Trophoblast cell (in vitro differentiated cells and primary cell): ENCODE measurements at regions not wholly inside any gene's neighbourhood (a gene's known extent, or its start where the extent isn't known, plus 50 kb on each side); places are given as distances from the start of the nearest gene placed in this dataset.

Experiments
- DNase-seq, 2 donors: peaks; one replicate each; pipeline ENCODE4 v3.0.0-alpha.2; 2016
- H2AFZ ChIP-seq: 2 replicates; pipeline ENCODE4 v1.6.1; 2013; ENCODE audit warnings: low read length, moderate library complexity, mild to moderate bottlenecking; ENCODE audit not compliant: insufficient read depth, poor library complexity
- H2AK5ac ChIP-seq: 2 replicates; pipeline ENCODE4 v1.6.1; 2013; ENCODE audit warnings: mild to moderate bottlenecking, low read length
- H2BK120ac ChIP-seq: 2 replicates; pipeline ENCODE4 v1.6.1; 2013; ENCODE audit warnings: low read length, mild to moderate bottlenecking, moderate library complexity; ENCODE audit not compliant: insufficient read depth, poor library complexity
- H2BK12ac ChIP-seq: 2 replicates; pipeline ENCODE4 v1.6.1; 2013; ENCODE audit warnings: mild to moderate bottlenecking, low read length, moderate library complexity
- H2BK5ac ChIP-seq: 2 replicates; pipeline ENCODE4 v1.6.1; 2013; ENCODE audit warnings: low read length, low read depth, moderate library complexity, mild to moderate bottlenecking; ENCODE audit not compliant: poor library complexity
- H3K14ac ChIP-seq: 2 replicates; pipeline ENCODE4 v1.6.1; 2013; ENCODE audit warnings: mild to moderate bottlenecking, low read length
- H3K18ac ChIP-seq: 2 replicates; pipeline ENCODE4 v1.6.1; 2013; ENCODE audit warnings: mild to moderate bottlenecking, low read length
- H3K23ac ChIP-seq: 2 replicates; pipeline ENCODE4 v1.6.1; 2013; ENCODE audit warnings: low read length
- H3K27ac ChIP-seq: 2 replicates; pipeline ENCODE4 v1.5.1; 2013; ENCODE audit warnings: low read depth, mild to moderate bottlenecking, inconsistent platforms, low read length, moderate library complexity
- H3K27me3 ChIP-seq: 2 replicates; pipeline ENCODE4 v1.6.1; 2013; ENCODE audit warnings: inconsistent platforms, mild to moderate bottlenecking, low read length, moderate library complexity; ENCODE audit not compliant: insufficient read depth
- H3K36me3 ChIP-seq, 2 experiments: 1 replicate in 1 of 2; 2 replicates in 1 of 2; pipeline ENCODE4 v1.6.1; 2013; ENCODE audit warnings: low read length in 2 of 2, mild to moderate bottlenecking in 2 of 2, moderate library complexity in 1 of 2; ENCODE audit not compliant: insufficient read depth in 2 of 2, control insufficient read depth in 1 of 2
- H3K4ac ChIP-seq: 2 replicates; pipeline ENCODE4 v1.6.1; 2013; ENCODE audit warnings: low read depth, mild to moderate bottlenecking, low read length, moderate library complexity
- H3K4me1 ChIP-seq, 2 experiments: 1 replicate in 1 of 2; 2 replicates in 1 of 2; pipeline ENCODE4 v1.6.1; 2013; ENCODE audit warnings: low read length in 2 of 2, mild to moderate bottlenecking in 2 of 2, moderate library complexity in 1 of 2; ENCODE audit not compliant: insufficient read depth in 2 of 2, control insufficient read depth in 1 of 2
- H3K4me2 ChIP-seq: 2 replicates; pipeline ENCODE4 v1.6.1; 2013; ENCODE audit warnings: inconsistent platforms, mild to moderate bottlenecking, low read length, moderate library complexity
- H3K4me3 ChIP-seq: 2 replicates; pipeline ENCODE4 v1.5.1; 2013; ENCODE audit warnings: mild to moderate bottlenecking, low read depth, low read length, inconsistent platforms
- H3K79me1 ChIP-seq: one replicate; pipeline ENCODE4 v1.6.1; 2013; ENCODE audit warnings: low read length
- H3K79me2 ChIP-seq: 2 replicates; pipeline ENCODE4 v1.6.1; 2013; ENCODE audit warnings: low read length, mild to moderate bottlenecking; ENCODE audit not compliant: control insufficient read depth, insufficient read depth, poor library complexity
- H3K9ac ChIP-seq: 2 replicates; pipeline ENCODE4 v1.6.1; 2013; ENCODE audit warnings: mild to moderate bottlenecking, low read length
- H3K9me3 ChIP-seq: 2 replicates; pipeline ENCODE4 v1.6.1; 2013; ENCODE audit warnings: low read depth, mild to moderate bottlenecking, control low read depth, inconsistent platforms, low read length; ENCODE audit not compliant: insufficient read depth
- H4K12ac ChIP-seq: 2 replicates; pipeline ENCODE4 v1.6.1; 2013; ENCODE audit warnings: low read depth, mild to moderate bottlenecking, low read length, moderate library complexity
- H4K8ac ChIP-seq: 2 replicates; pipeline ENCODE4 v1.6.1; 2013; ENCODE audit warnings: low read depth, mild to moderate bottlenecking, low read length, moderate library complexity
- H4K91ac ChIP-seq: one replicate; pipeline ENCODE4 v1.6.1; 2013; ENCODE audit warnings: low read depth, mild to moderate bottlenecking, low read length, moderate library complexity
- WGBS: extraction: QIAGEN DNeasy Blood & Tissue Kit; methylation state at CpG from one replicate; pipeline ENCODE4 v1.1.7; 2013; ENCODE audit warnings: missing lambda C conversion rate; ENCODE audit not compliant: insufficient read length, insufficient coverage; ENCODE audit errors: extremely low coverage; 5-methylcytosine and 5-hydroxymethylcytosine counted together

- Histone ChIP-seq H2AFZ (no peak overlapping the region), H3K18ac (no peak overlapping the region), H3K27me3 (no peaks in the 10 kb centered on the region), H2BK120ac (no peak overlapping the region), H3K79me2 (no peaks in the 10 kb centered on the region), H4K91ac (no peak overlapping the region), H2BK5ac (no peak overlapping the region), H4K12ac (no peak overlapping the region), H3K4ac (no peak overlapping the region), H3K79me1 (peaks cover 7% of the 10 kb centered on the region), H3K9me3 (no peaks in the 10 kb centered on the region), H3K27ac (no peak overlapping the region), H3K14ac (no peak overlapping the region), H3K9ac (no peak overlapping the region), H3K4me2 (no peak overlapping the region), H3K36me3 (no peaks in the 10 kb centered on the region), H3K23ac (no peak overlapping the region), H3K4me1 (peaks cover 9 to 14% of the 10 kb centered on the region in 2 experiments), H2AK5ac (no peak overlapping the region), H4K8ac (no peak overlapping the region), H3K4me3 (no peak overlapping the region), H2BK12ac (no peak overlapping the region)
- WGBS, result no CpG with 5 or more reads among the region's 4 CpGs
- DNase-seq, result no peak
These were observed 60.5 kb upstream of the SPATA12 start for GRCh38 chr3:57000012-57000411.

- Histone ChIP-seq H4K8ac (no peak overlapping the region), H2AK5ac (no peak overlapping the region), H2AFZ (no peak overlapping the region), H3K79me1 (peaks cover 7% of the 10 kb centered on the region), H4K12ac (no peak overlapping the region), H3K18ac (no peak overlapping the region), H3K23ac (no peak overlapping the region), H3K4ac (no peak overlapping the region), H3K9ac (no peak overlapping the region), H3K4me3 (no peak overlapping the region), H3K4me1 (peaks cover 7 to 13% of the 10 kb centered on the region in 2 experiments), H3K27me3 (no peaks in the 10 kb centered on the region), H3K4me2 (no peak overlapping the region), H2BK5ac (no peak overlapping the region), H4K91ac (no peak overlapping the region), H2BK12ac (peak overlapping the region; percentile 10), H3K14ac (no peak overlapping the region), H3K79me2 (no peaks in the 10 kb centered on the region), H3K27ac (no peak overlapping the region), H2BK120ac (no peak overlapping the region), H3K9me3 (no peaks in the 10 kb centered on the region), H3K36me3 (no peaks in the 10 kb centered on the region)
- DNase-seq, result no peak
These were observed 60.9 kb upstream of the SPATA12 start for GRCh38 chr3:56999547-56999946.

- Histone ChIP-seq H3K23ac (no peak overlapping the region), H4K12ac (no peak overlapping the region), H3K18ac (no peak overlapping the region), H2BK12ac (no peak overlapping the region), H4K91ac (no peak overlapping the region), H2BK5ac (no peak overlapping the region), H3K4me1 (peaks cover 3 to 7% of the 10 kb centered on the region in 2 experiments), H3K4me2 (no peak overlapping the region), H2AFZ (no peak overlapping the region), H3K9me3 (no peaks in the 10 kb centered on the region), H2BK120ac (no peak overlapping the region), H3K27me3 (no peaks in the 10 kb centered on the region), H4K8ac (no peak overlapping the region), H3K27ac (no peak overlapping the region), H3K14ac (no peak overlapping the region), H3K4ac (no peak overlapping the region), H3K36me3 (no peaks in the 10 kb centered on the region), H3K4me3 (no peak overlapping the region), H3K9ac (no peak overlapping the region), H3K79me2 (no peaks in the 10 kb centered on the region), H3K79me1 (no peaks in the 10 kb centered on the region), H2AK5ac (no peak overlapping the region)
- no CpG with 5 or more reads among the region's 3 CpGs for WGBS
- DNase-seq, result no peak
These were observed 62.4 kb upstream of the SPATA12 start for GRCh38 chr3:56998076-56998529.

- Histone ChIP-seq H3K36me3 (no peaks in the 10 kb centered on the region), H3K4ac (no peak overlapping the region), H3K23ac (no peak overlapping the region), H3K27me3 (no peaks in the 10 kb centered on the region), H3K79me2 (no peaks in the 10 kb centered on the region), H2BK12ac (no peak overlapping the region), H3K18ac (no peak overlapping the region), H4K8ac (no peak overlapping the region), H3K9me3 (no peaks in the 10 kb centered on the region), H2AFZ (no peak overlapping the region), H4K12ac (no peak overlapping the region), H2BK120ac (no peak overlapping the region), H3K4me2 (no peak overlapping the region), H2BK5ac (no peak overlapping the region), H3K14ac (no peak overlapping the region), H3K4me3 (no peak overlapping the region), H3K9ac (no peak overlapping the region), H3K79me1 (no peaks in the 10 kb centered on the region), H3K4me1 (peaks cover 3 to 7% of the 10 kb centered on the region in 2 experiments), H4K91ac (no peak overlapping the region), H3K27ac (no peak overlapping the region), H2AK5ac (no peak overlapping the region)
- peak; percentile 21 to 83 for DNase-seq
- WGBS, result no CpG with 5 or more reads among the region's 5 CpGs
These were observed 62.8 kb upstream of the SPATA12 start for GRCh38 chr3:56997675-56998074.
